ENCODE measurements at regions not wholly inside any gene's neighbourhood (a gene's known extent, or its start where the extent isn't known, plus 50 kb on each side); places are given as distances from the start of the nearest gene placed in this dataset.

DNA sequence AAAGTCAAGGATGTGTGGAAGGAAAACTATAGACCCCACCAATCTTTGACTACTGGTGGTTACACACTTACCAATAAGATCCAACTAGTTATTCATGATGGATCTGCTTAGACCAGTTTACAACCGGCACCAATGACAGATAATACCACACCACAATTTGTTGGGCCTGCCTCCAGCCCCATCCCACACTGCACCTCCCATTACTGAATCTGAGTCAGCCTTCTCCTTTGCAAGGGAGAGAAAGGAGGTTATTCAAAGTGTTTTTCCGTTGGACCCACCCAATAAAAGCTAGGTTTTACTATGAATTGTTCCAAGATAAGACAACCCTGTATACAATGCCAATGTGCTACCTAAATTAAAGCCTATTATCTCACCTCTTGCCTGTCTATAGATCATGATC lies 453.5 kb downstream of the MTRR start:
- no peaks in the 10 kb centered on the region for H3K4me1 ChIP-seq
- H3K9me3 ChIP-seq = no peaks in the 10 kb centered on the region
- H3K27me3 ChIP-seq (replicated peaks in 1 of 7) = no peaks in the 10 kb centered on the region
- H3K27ac ChIP-seq = no peak overlapping the region
- no peak for DNase-seq
- WGBS, 5 donors = 64 to 82% (median 73%) methylated on average over 2 of the region's 2 CpGs
- no peaks in the 10 kb centered on the region for H3K36me3 ChIP-seq
- intact Hi-C loops (cut with DNase I; ENCODE audit: low total_unique reads) = no loop called here
- TF ChIP-seq, protein P1, sequence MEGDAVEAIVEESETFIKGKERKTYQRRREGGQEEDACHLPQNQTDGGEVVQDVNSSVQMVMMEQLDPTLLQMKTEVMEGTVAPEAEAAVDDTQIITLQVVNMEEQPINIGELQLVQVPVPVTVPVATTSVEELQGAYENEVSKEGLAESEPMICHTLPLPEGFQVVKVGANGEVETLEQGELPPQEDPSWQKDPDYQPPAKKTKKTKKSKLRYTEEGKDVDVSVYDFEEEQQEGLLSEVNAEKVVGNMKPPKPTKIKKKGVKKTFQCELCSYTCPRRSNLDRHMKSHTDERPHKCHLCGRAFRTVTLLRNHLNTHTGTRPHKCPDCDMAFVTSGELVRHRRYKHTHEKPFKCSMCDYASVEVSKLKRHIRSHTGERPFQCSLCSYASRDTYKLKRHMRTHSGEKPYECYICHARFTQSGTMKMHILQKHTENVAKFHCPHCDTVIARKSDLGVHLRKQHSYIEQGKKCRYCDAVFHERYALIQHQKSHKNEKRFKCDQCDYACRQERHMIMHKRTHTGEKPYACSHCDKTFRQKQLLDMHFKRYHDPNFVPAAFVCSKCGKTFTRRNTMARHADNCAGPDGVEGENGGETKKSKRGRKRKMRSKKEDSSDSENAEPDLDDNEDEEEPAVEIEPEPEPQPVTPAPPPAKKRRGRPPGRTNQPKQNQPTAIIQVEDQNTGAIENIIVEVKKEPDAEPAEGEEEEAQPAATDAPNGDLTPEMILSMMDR (IDR thresholded peaks at IDR 0.05 in 8 of 11, conservative IDR thresholded peaks at IDR 0.05 in 3 of 11) = no peak
- H3K4me3 ChIP-seq = no peak overlapping the region

DNA sequence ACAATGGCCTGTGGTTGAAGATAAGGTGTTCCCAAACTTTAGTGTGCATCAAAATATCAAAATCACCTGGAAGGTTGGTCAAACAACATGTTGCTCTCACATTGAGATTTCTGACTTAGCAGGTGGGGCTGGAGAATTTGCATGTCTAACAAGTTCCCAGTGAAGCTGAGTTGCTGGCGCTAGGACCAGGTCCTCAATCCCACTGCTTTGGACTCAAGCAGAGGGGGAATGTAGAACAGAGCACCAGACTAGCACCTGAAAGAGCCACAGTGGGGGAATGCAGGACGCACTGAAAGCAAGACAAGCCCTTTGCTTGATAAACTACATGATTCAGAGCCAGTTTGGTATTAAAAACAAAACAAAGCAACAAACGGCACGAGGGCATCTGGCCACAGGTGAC lies 458.1 kb downstream of the MTRR start:
- Histone ChIP-seq H3K9me3 (no peaks in the 10 kb centered on the region), H3K27me3 (replicated peaks in 1 of 7) (no peaks in the 10 kb centered on the region), H3K4me3 (no peak overlapping the region), H3K4me1 (no peaks in the 10 kb centered on the region), H3K36me3 (no peaks in the 10 kb centered on the region), H3K27ac (no peak overlapping the region)
- intact Hi-C loops (cut with DNase I; ENCODE audit: low total_unique reads) = no loop called here
- 77 to 86% (median 81%) methylated on average over 4 of the region's 4 CpGs for WGBS, 5 donors
- TF ChIP-seq, protein P1 (IDR thresholded peaks at IDR 0.05 in 8 of 11, conservative IDR thresholded peaks at IDR 0.05 in 3 of 11) = no peak
- no peak for TF ChIP-seq POLR2A (IDR thresholded peaks at IDR 0.05)
- TF ChIP-seq POLR2AphosphoS5 (IDR thresholded peaks at IDR 0.05) = no peak
- DNase-seq = no peak

DNA sequence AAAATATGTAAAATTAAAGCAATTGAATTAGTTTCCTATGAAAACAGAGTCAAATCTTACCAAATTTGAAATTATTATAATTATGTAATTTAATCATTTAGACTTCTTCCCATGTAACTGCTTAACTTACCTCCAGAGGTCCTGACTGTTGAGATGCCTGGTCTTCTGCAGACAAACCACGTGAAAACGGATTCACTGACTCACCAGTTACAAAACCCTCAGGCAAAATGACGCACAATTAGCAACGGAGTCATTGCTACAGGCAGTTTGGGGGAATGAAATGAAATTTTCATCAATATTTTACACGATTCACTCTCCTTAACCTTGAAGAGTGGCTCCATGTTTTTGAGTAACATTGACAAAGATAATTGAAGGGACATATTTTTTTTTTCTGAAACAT lies 460.8 kb downstream of the MTRR start:
- Histone ChIP-seq H3K4me3 (no peak overlapping the region), H3K4me1 (no peaks in the 10 kb centered on the region), H3K27me3 (replicated peaks in 1 of 7) (no peaks in the 10 kb centered on the region), H3K27ac (no peak overlapping the region), H3K9me3 (no peaks in the 10 kb centered on the region), H3K36me3 (no peaks in the 10 kb centered on the region)
- 65 to 90% (median 77%) methylated on average over 5 of the region's 5 CpGs for WGBS, 5 donors
- intact Hi-C loops (cut with DNase I; ENCODE audit: low total_unique reads) = no loop called here
- TF ChIP-seq POLR2A (IDR thresholded peaks at IDR 0.05) = no peak
- TF ChIP-seq, protein P1 (IDR thresholded peaks at IDR 0.05 in 8 of 11, conservative IDR thresholded peaks at IDR 0.05 in 3 of 11) = no peak
- no peak for TF ChIP-seq POLR2AphosphoS5 (IDR thresholded peaks at IDR 0.05)
- DNase-seq = no peak

DNA sequence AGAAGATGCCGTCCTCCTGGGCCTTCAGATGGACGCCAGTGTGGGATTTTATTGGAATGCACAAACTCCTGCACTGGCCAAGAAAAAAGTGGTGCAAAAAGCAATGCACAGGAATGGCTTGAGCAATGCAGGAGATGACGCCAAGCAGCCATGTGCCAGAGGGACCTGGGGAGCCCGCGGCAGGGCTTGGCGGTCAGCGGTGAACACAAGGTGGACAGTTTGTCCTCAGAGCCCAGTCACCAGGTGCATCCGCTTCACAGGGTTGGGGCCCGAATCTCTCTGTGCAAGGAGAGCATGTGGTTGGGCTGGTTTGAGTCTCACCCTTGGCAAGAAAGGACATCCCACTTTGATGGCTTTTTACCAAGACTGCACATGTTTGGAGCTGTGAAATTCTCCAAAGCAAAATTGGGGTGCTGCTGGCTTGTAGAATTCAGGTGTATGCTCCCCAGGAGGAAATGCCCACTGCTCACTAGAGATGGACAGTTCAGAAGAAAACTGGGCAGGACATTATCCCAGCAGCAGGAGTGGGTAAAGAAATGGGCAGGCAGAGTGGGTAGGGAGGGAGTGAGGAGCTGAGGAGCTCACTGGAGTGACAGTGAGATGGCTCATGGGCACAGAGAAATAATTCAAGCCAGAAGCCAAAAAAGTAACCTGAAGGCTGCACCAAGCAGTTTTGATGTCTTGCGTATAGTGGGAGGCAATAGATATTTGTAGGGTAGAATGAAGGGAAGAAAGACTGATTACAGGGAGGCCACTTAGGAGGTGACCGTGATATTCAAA lies 463.9 kb downstream of the MTRR start:
- H3K27me3 ChIP-seq (replicated peaks in 1 of 7) = no peaks in the 10 kb centered on the region
- H3K27ac ChIP-seq = no peak overlapping the region
- no peak for TF ChIP-seq POLR2AphosphoS5 (IDR thresholded peaks at IDR 0.05)
- no peak for TF ChIP-seq POLR2A (IDR thresholded peaks at IDR 0.05)
- TF ChIP-seq, protein P1 (IDR thresholded peaks at IDR 0.05 in 8 of 11, conservative IDR thresholded peaks at IDR 0.05 in 3 of 11) = no peak
- H3K9me3 ChIP-seq = no peaks in the 10 kb centered on the region
- H3K4me3 ChIP-seq = no peak overlapping the region
- H3K36me3 ChIP-seq = no peaks in the 10 kb centered on the region
- intact Hi-C loops (cut with DNase I; ENCODE audit: low total_unique reads) = no loop called here
- WGBS, 5 donors = 88 to 96% (median 93%) methylated on average over 11 of the region's 11 CpGs
- H3K4me1 ChIP-seq = no peaks in the 10 kb centered on the region
- DNase-seq = no peak
